ENCODE measurements at regions not wholly inside any gene's neighbourhood (a gene's known extent, or its start where the extent isn't known, plus 50 kb on each side); places are given as distances from the start of the nearest gene placed in this dataset.

- Mint-ChIP-seq H3K36me3 (ENCODE audit: low read depth) (no peaks in the 10 kb centered on the region), H3K9me3 (no peaks in the 10 kb centered on the region), H3K4me3 (no peak overlapping the region), H3K27me3 (no peaks in the 10 kb centered on the region), H3K27ac (no peak overlapping the region), H3K4me1 (no peaks in the 10 kb centered on the region)
- ChIA-PET CTCF (no interaction called here), POLR2A (interaction anchor here (0.6 kb wide), 1 partner anchor 77 kb away, joined by 4 read pairs; no protein-coding TSS in a partner anchor)
- DNase-seq = no peak
These were observed 69.6 kb downstream of the ADRA2C start for GRCh38 chr4:3835527-3836405.

- no peaks in the 10 kb centered on the region for H3K4me1 Mint-ChIP-seq
- H3K27me3 Mint-ChIP-seq = peaks cover 1% of the 10 kb centered on the region
- no peak for DNase-seq
- H3K36me3 Mint-ChIP-seq (ENCODE audit: low read depth) = no peaks in the 10 kb centered on the region
- ChIA-PET POLR2A (interaction anchor here (0.6 kb wide), 1 partner anchor 76 kb away, joined by 4 read pairs; no protein-coding TSS in a partner anchor), CTCF (no interaction called here)
- H3K4me3 Mint-ChIP-seq = no peak overlapping the region
- H3K9me3 Mint-ChIP-seq = no peaks in the 10 kb centered on the region
- H3K27ac Mint-ChIP-seq = no peak overlapping the region
These were observed 70.2 kb downstream of the ADRA2C start for GRCh38 chr4:3836406-3836755.

- peaks cover 3% of the 10 kb centered on the region for H3K27me3 Mint-ChIP-seq
- POLR2A ChIA-PET = no interaction called here
- no peaks in the 10 kb centered on the region for H3K4me1 Mint-ChIP-seq
- peak; percentile 27 for DNase-seq
- H3K4me3 Mint-ChIP-seq = no peak overlapping the region
- H3K36me3 Mint-ChIP-seq (ENCODE audit: low read depth) = no peaks in the 10 kb centered on the region
- no peak overlapping the region for H3K27ac Mint-ChIP-seq
- CTCF ChIA-PET = no interaction called here
- H3K9me3 Mint-ChIP-seq = no peaks in the 10 kb centered on the region
These were observed 70.8 kb downstream of the ADRA2C start for GRCh38 chr4:3836756-3837601.

GRCh38 chr4:3838437-3839380 is 72.5 kb downstream of the ADRA2C start:
- Mint-ChIP-seq H3K4me3 (no peak overlapping the region), H3K27me3 (peaks cover 3% of the 10 kb centered on the region), H3K9me3 (no peaks in the 10 kb centered on the region), H3K27ac (no peak overlapping the region), H3K36me3 (ENCODE audit: low read depth) (no peaks in the 10 kb centered on the region), H3K4me1 (no peaks in the 10 kb centered on the region)
- ChIA-PET POLR2A (no interaction called here), CTCF (no interaction called here)
- no peak for DNase-seq

GRCh38 chr4:3845094-3845743 is 79.0 kb downstream of the ADRA2C start:
- Mint-ChIP-seq H3K4me1 (no peaks in the 10 kb centered on the region), H3K27me3 (peaks cover 8% of the 10 kb centered on the region)
- CTCF ChIA-PET = no interaction called here

GRCh38 chr4:3845744-3846429 is 79.7 kb downstream of the ADRA2C start:
- no peak overlapping the region for H3K4me3 Mint-ChIP-seq
- H3K36me3 Mint-ChIP-seq (ENCODE audit: low read depth) = no peaks in the 10 kb centered on the region
- ChIA-PET CTCF (no interaction called here), POLR2A (no interaction called here)
- no peak for DNase-seq
- H3K27ac Mint-ChIP-seq = no peak overlapping the region
- H3K4me1 Mint-ChIP-seq = no peaks in the 10 kb centered on the region
- H3K9me3 Mint-ChIP-seq = peaks cover 3% of the 10 kb centered on the region
- H3K27me3 Mint-ChIP-seq = peaks cover 8% of the 10 kb centered on the region

More at GRCh38 chr4:3845094-3845743, 79.0 kb downstream of the ADRA2C start:
- H3K27ac Mint-ChIP-seq = no peak overlapping the region
- H3K4me3 Mint-ChIP-seq = no peak overlapping the region
- H3K9me3 Mint-ChIP-seq = peaks cover 3% of the 10 kb centered on the region
- DNase-seq = no peak
- POLR2A ChIA-PET = no interaction called here
- H3K36me3 Mint-ChIP-seq (ENCODE audit: low read depth) = no peaks in the 10 kb centered on the region

- POLR2A ChIA-PET = no interaction called here
- H3K27me3 Mint-ChIP-seq = peaks cover 4% of the 10 kb centered on the region
- H3K4me1 Mint-ChIP-seq = no peaks in the 10 kb centered on the region
- no peak overlapping the region for H3K4me3 Mint-ChIP-seq
- peaks cover 3% of the 10 kb centered on the region for H3K9me3 Mint-ChIP-seq
- CTCF ChIA-PET = no interaction called here
- H3K27ac Mint-ChIP-seq = no peak overlapping the region
- DNase-seq = no peak
- no peaks in the 10 kb centered on the region for H3K36me3 Mint-ChIP-seq (ENCODE audit: low read depth)
These were observed 81.2 kb downstream of the ADRA2C start for GRCh38 chr4:3847211-3847940.

- no peaks in the 10 kb centered on the region for H3K4me1 Mint-ChIP-seq
- no peak overlapping the region for H3K4me3 Mint-ChIP-seq
- H3K27me3 Mint-ChIP-seq = peaks cover 4% of the 10 kb centered on the region
- no peak overlapping the region for H3K27ac Mint-ChIP-seq
- no peak for DNase-seq
- H3K36me3 Mint-ChIP-seq (ENCODE audit: low read depth) = no peaks in the 10 kb centered on the region
- POLR2A ChIA-PET = no interaction called here
- peaks cover 3% of the 10 kb centered on the region for H3K9me3 Mint-ChIP-seq
- CTCF ChIA-PET = no interaction called here
These were observed 82.1 kb downstream of the ADRA2C start for GRCh38 chr4:3848323-3848722.

- Mint-ChIP-seq H3K4me1 (no peaks in the 10 kb centered on the region), H3K36me3 (ENCODE audit: low read depth) (no peaks in the 10 kb centered on the region), H3K27me3 (peaks cover 4% of the 10 kb centered on the region), H3K4me3 (no peak overlapping the region), H3K9me3 (peaks cover 3% of the 10 kb centered on the region), H3K27ac (no peak overlapping the region)
- no peak for DNase-seq
- CTCF ChIA-PET = no interaction called here
- POLR2A ChIA-PET = no interaction called here
These were observed 83.0 kb downstream of the ADRA2C start for GRCh38 chr4:3849140-3849539.

GRCh38 chr4:3850128-3850527 is 83.9 kb downstream of the ADRA2C start:
- H3K4me1 Mint-ChIP-seq = no peaks in the 10 kb centered on the region
- H3K9me3 Mint-ChIP-seq = peaks cover 3% of the 10 kb centered on the region
- H3K36me3 Mint-ChIP-seq (ENCODE audit: low read depth) = no peaks in the 10 kb centered on the region
- no peak for DNase-seq
- no peak overlapping the region for H3K4me3 Mint-ChIP-seq
- CTCF ChIA-PET = no interaction called here
- peaks cover 2% of the 10 kb centered on the region for H3K27me3 Mint-ChIP-seq
- POLR2A ChIA-PET = no interaction called here
- no peak overlapping the region for H3K27ac Mint-ChIP-seq

- no peaks in the 10 kb centered on the region for H3K27me3 Mint-ChIP-seq
- H3K4me3 Mint-ChIP-seq = no peak overlapping the region
- DNase-seq = no peak
- no peak overlapping the region for H3K27ac Mint-ChIP-seq
- ChIA-PET POLR2A (no interaction called here), CTCF (no interaction called here)
- no peaks in the 10 kb centered on the region for H3K36me3 Mint-ChIP-seq (ENCODE audit: low read depth)
- H3K4me1 Mint-ChIP-seq = no peaks in the 10 kb centered on the region
- H3K9me3 Mint-ChIP-seq = peaks cover 3% of the 10 kb centered on the region
These were observed 85.0 kb downstream of the ADRA2C start for GRCh38 chr4:3851211-3851610.

- no peak for DNase-seq
- POLR2A ChIA-PET = no interaction called here
- no peak overlapping the region for H3K4me3 Mint-ChIP-seq
- H3K4me1 Mint-ChIP-seq = no peaks in the 10 kb centered on the region
- H3K27me3 Mint-ChIP-seq = no peaks in the 10 kb centered on the region
- H3K36me3 Mint-ChIP-seq (ENCODE audit: low read depth) = no peaks in the 10 kb centered on the region
- peaks cover 3% of the 10 kb centered on the region for H3K9me3 Mint-ChIP-seq
- H3K27ac Mint-ChIP-seq = no peak overlapping the region
- CTCF ChIA-PET = no interaction called here
These were observed 85.7 kb downstream of the ADRA2C start for GRCh38 chr4:3851881-3852280.
